HepG2 (cell line): ENCODE measurements at regions not wholly inside any gene's neighbourhood (a gene's known extent, or its start where the extent isn't known, plus 50 kb on each side); places are given as distances from the start of the nearest gene placed in this dataset.

Experiments
- ARID2 ChIP-seq: sonication (generic); formaldehyde crosslinking; IDR thresholded peaks from 2 replicates; pipeline ENCODE4 v1.8.1; 2022; ENCODE audit warnings: mild to moderate bottlenecking, missing genetic modification reagents, borderline replicate concordance
- CENPBD1 ChIP-seq: sonication (generic); formaldehyde crosslinking; IDR thresholded peaks from 2 replicates; pipeline ENCODE4 v1.8.0; 2022; ENCODE audit warnings: missing genetic modification reagents, low read depth, mild to moderate bottlenecking, borderline replicate concordance
- ELF3 ChIP-seq: IDR thresholded peaks from 2 replicates; pipeline ENCODE4 v1.6.1; 2016; ENCODE audit warnings: missing genetic modification reagents, missing compliant biosample characterization
- ESRRA ChIP-seq: sonication (generic); formaldehyde crosslinking; IDR thresholded peaks from 2 replicates; pipeline ENCODE4 v1.5.1; 2020; ENCODE audit warnings: mild to moderate bottlenecking, low read depth, missing genetic modification reagents
- ETS1 ChIP-seq: sonication (generic); formaldehyde crosslinking; IDR thresholded peaks from 2 replicates; pipeline ENCODE4 v1.4.0; 2020; ENCODE audit warnings: missing genetic modification reagents
- GABPA ChIP-seq, 2 experiments: IDR thresholded peaks; 2 replicates each; pipeline ENCODE4 v1.6.1; 2011 to 2016; ENCODE audit warnings: low read depth in 2 of 2, low read length in 1 of 2, missing biosample characterization in 1 of 2, missing genetic modification characterization in 1 of 2
- GZF1 ChIP-seq: sonication (generic); formaldehyde crosslinking; IDR thresholded peaks from 2 replicates; pipeline ENCODE4 v1.5.1; 2020; ENCODE audit warnings: mild to moderate bottlenecking, missing genetic modification reagents
- HDAC1 ChIP-seq: sonication (generic); formaldehyde crosslinking; IDR thresholded peaks from 2 replicates; pipeline ENCODE4 v1.5.1; 2020; ENCODE audit warnings: mild to moderate bottlenecking, missing genetic modification reagents
- HIVEP1 ChIP-seq: sonication (generic); formaldehyde crosslinking; IDR thresholded peaks from 2 replicates; pipeline ENCODE4 v1.4.0; 2020; ENCODE audit warnings: mild to moderate bottlenecking, missing genetic modification reagents
- ISX ChIP-seq: sonication (generic); formaldehyde crosslinking; conservative IDR thresholded peaks from 2 replicates; pipeline ENCODE4 v1.5.0; 2020; ENCODE audit warnings: missing genetic modification reagents
- JARID2 ChIP-seq: sonication (generic); formaldehyde crosslinking; IDR thresholded peaks from 2 replicates; pipeline ENCODE4 v1.8.1; 2023; ENCODE audit warnings: missing genetic modification reagents, inconsistent platforms; ENCODE audit not compliant: insufficient replicate concordance
- KDM3A ChIP-seq: IDR thresholded peaks from 2 replicates; pipeline ENCODE4 v1.6.1; 2018; ENCODE audit warnings: low read depth, missing compliant biosample characterization
- LBX2 ChIP-seq: sonication (generic); formaldehyde crosslinking; IDR thresholded peaks from 2 replicates; pipeline ENCODE4 v1.5.0; 2020; ENCODE audit warnings: missing genetic modification reagents, mild to moderate bottlenecking, borderline replicate concordance
- MAFF ChIP-seq: IDR thresholded peaks from 2 replicates; pipeline ENCODE4 v1.6.1; 2011; ENCODE audit warnings: low read depth, low read length, improper control_type of control experiment
- NR0B2 ChIP-seq: sonication (generic); formaldehyde crosslinking; IDR thresholded peaks from 2 replicates; pipeline ENCODE4 v1.4.0; 2020; ENCODE audit warnings: mild to moderate bottlenecking, missing genetic modification reagents
- SALL1 ChIP-seq: sonication (generic); formaldehyde crosslinking; IDR thresholded peaks from 2 replicates; pipeline ENCODE4 v1.8.0; 2022; ENCODE audit warnings: mild to moderate bottlenecking, missing genetic modification reagents
- TAF1 ChIP-seq: sonication (generic); formaldehyde crosslinking; IDR thresholded peaks from 2 replicates; pipeline ENCODE4 v1.4.0; 2020; ENCODE audit warnings: missing genetic modification reagents
- ZBTB26 ChIP-seq: IDR thresholded peaks from 2 replicates; pipeline ENCODE4 v1.6.1; 2016; ENCODE audit warnings: missing compliant biosample characterization, missing genetic modification reagents, borderline replicate concordance
- ZNF121 ChIP-seq: sonication (generic); formaldehyde crosslinking; IDR thresholded peaks from 2 replicates; pipeline ENCODE4 v1.5.0; 2020; ENCODE audit warnings: mild to moderate bottlenecking, missing genetic modification reagents
- ZNF224 ChIP-seq: sonication (generic); formaldehyde crosslinking; IDR thresholded peaks from 2 replicates; pipeline ENCODE4 v1.5.0; 2020; ENCODE audit warnings: mild to moderate bottlenecking, missing genetic modification reagents
- ZNF24 ChIP-seq: fragments of 450-650 bp; IDR thresholded peaks from 2 replicates; pipeline ENCODE4 v1.6.1; 2017; ENCODE audit warnings: antibody characterized with exemption, mild to moderate bottlenecking
- ZNF430 ChIP-seq: sonication (generic); formaldehyde crosslinking; IDR thresholded peaks from 2 replicates; pipeline ENCODE4 v1.9.0; 2021; ENCODE audit warnings: mild to moderate bottlenecking, missing genetic modification reagents
- ZNF772 ChIP-seq: sonication (generic); formaldehyde crosslinking; IDR thresholded peaks from 2 replicates; pipeline ENCODE4 v1.5.0; 2020; ENCODE audit warnings: mild to moderate bottlenecking, missing genetic modification reagents
- ZNF788 ChIP-seq: sonication (generic); formaldehyde crosslinking; IDR thresholded peaks from 2 replicates; pipeline ENCODE4 v1.5.0; 2020; ENCODE audit warnings: mild to moderate bottlenecking, missing genetic modification reagents, borderline replicate concordance
- ZNF792 ChIP-seq: IDR thresholded peaks from 2 replicates; pipeline ENCODE4 v1.6.1; 2016
- ZNF879 ChIP-seq: sonication (generic); formaldehyde crosslinking; IDR thresholded peaks from 2 replicates; pipeline ENCODE4 v1.8.1; 2023; ENCODE audit warnings: missing genetic modification reagents
- TF ChIP-seq, protein P1 (sequence below): sonication (generic); formaldehyde crosslinking; IDR thresholded peaks from 2 replicates; pipeline ENCODE4 v1.5.0; 2020; ENCODE audit warnings: mild to moderate bottlenecking, missing genetic modification reagents

- TF ChIP-seq TAF1 (CRISPR knock-in tag) (no peak), ARID2 (CRISPR knock-in tag) (no peak), ZNF224 (no peak), ETS1 (CRISPR knock-in tag) (no peak), ZNF24 (no peak), NR0B2 (CRISPR knock-in tag) (no peak), ZNF430 (CRISPR knock-in tag) (no peak), ZNF792 (CRISPR knock-in tag) (0 out of 2 replicates have a peak, but pooled peaks have one; percentile 54), HIVEP1 (no peak), JARID2 (CRISPR knock-in tag) (no peak), HDAC1 (0 out of 2 replicates have a peak, but pooled peaks have one; percentile 23), ZNF788 (CRISPR knock-in tag) (no peak), SALL1 (peak; percentile 16; the same call in 1 of the 2 replicates), CENPBD1 (no peak), ESRRA (CRISPR knock-in tag) (no peak), ZNF121 (no peak), GZF1 (CRISPR knock-in tag) (no peak), ZBTB26 (no peak), ZNF879 (CRISPR knock-in tag) (no peak), ELF3 (CRISPR knock-in tag) (peak; percentile 76), MAFF (0 out of 2 replicates have a peak, but pooled peaks have one; percentile 0), ISX (CRISPR knock-in tag) (no peak), LBX2 (CRISPR knock-in tag) (no peak), ZNF772 (CRISPR knock-in tag) (no peak), KDM3A (CRISPR knock-in tag) (no peak), GABPA (IDR thresholded peaks at IDR 0.05; ENCODE audit: low read depth, low read length) (no peak), GABPA (CRISPR knock-in tag; IDR thresholded peaks at IDR 0.05; ENCODE audit: low read depth) (no peak)
- TF ChIP-seq, protein P1, sequence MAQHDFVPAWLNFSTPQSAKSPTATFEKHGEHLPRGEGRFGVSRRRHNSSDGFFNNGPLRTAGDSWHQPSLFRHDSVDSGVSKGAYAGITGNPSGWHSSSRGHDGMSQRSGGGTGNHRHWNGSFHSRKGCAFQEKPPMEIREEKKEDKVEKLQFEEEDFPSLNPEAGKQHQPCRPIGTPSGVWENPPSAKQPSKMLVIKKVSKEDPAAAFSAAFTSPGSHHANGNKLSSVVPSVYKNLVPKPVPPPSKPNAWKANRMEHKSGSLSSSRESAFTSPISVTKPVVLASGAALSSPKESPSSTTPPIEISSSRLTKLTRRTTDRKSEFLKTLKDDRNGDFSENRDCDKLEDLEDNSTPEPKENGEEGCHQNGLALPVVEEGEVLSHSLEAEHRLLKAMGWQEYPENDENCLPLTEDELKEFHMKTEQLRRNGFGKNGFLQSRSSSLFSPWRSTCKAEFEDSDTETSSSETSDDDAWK (CRISPR knock-in tag), result no peak
Observed at GRCh38 chr11:25737071-25737675, 594.8 kb upstream of the ANO3 start (continued).
